Hepatocyte (in vitro differentiated cells): ENCODE measurements at regions not wholly inside any gene's neighbourhood (a gene's known extent, or its start where the extent isn't known, plus 50 kb on each side); places are given as distances from the start of the nearest gene placed in this dataset.

Experiments
- EZH2 ChIP-seq: fragments of 200-600 bp; sonication (generic); IDR thresholded peaks from 2 replicates; pipeline ENCODE4 v1.6.1; 2016; ENCODE audit warnings: antibody characterized with exemption, mild to moderate bottlenecking, borderline replicate concordance
- EZH2phosphoT487 ChIP-seq: fragments of 200-600 bp; sonication (generic); IDR thresholded peaks from one replicate; pipeline ENCODE4 v1.6.1; 2018; ENCODE audit warnings: antibody characterized with exemption, mild to moderate bottlenecking, low read depth, moderate library complexity; ENCODE audit not compliant: unreplicated experiment, severe bottlenecking
- TF ChIP-seq, protein P1 (sequence below): fragments of 200-600 bp; sonication (generic); IDR thresholded peaks from 2 replicates; pipeline ENCODE4 v1.5.1; 2016; ENCODE audit warnings: antibody characterized with exemption, mild to moderate bottlenecking; ENCODE audit not compliant: poor library complexity

DNA sequence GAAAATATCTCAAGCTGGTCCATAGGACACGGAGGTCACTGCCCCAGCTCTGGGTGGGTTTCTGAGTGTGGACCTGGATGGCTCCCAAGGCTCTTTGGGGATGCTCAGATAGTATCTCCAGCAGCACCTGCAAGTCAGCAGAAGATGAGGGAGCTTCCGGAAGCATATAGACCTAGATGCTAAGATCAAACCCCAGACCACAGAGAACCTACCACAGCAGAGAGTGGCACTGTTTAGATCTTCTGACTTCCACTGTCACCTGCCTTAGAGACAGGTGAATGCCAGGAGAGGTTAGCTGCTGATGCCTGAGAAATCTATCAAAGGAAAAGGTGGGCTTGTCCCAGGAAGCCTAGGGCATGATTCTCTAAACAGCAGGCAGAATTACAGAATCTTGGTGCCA lies 105.7 kb upstream of the TRPM1 start:
- TF ChIP-seq, protein P1, sequence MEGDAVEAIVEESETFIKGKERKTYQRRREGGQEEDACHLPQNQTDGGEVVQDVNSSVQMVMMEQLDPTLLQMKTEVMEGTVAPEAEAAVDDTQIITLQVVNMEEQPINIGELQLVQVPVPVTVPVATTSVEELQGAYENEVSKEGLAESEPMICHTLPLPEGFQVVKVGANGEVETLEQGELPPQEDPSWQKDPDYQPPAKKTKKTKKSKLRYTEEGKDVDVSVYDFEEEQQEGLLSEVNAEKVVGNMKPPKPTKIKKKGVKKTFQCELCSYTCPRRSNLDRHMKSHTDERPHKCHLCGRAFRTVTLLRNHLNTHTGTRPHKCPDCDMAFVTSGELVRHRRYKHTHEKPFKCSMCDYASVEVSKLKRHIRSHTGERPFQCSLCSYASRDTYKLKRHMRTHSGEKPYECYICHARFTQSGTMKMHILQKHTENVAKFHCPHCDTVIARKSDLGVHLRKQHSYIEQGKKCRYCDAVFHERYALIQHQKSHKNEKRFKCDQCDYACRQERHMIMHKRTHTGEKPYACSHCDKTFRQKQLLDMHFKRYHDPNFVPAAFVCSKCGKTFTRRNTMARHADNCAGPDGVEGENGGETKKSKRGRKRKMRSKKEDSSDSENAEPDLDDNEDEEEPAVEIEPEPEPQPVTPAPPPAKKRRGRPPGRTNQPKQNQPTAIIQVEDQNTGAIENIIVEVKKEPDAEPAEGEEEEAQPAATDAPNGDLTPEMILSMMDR, result no peak
- no peak for TF ChIP-seq EZH2
- no peak for TF ChIP-seq EZH2phosphoT487
